ENCODE measurements at regions not wholly inside any gene's neighbourhood (a gene's known extent, or its start where the extent isn't known, plus 50 kb on each side); places are given as distances from the start of the nearest gene placed in this dataset.

GRCh38 chr4:18321956-18322530, 300.5 kb upstream of the LCORL start (continued):
- TF ChIP-seq BHLHE40 (IDR thresholded peaks at IDR 0.05; ENCODE audit: low read length) = no peak
- no peak for TF ChIP-seq WIZ (CRISPR knock-in tag; IDR thresholded peaks at IDR 0.05)
- no peak for TF ChIP-seq ZNF607 (CRISPR knock-in tag; IDR thresholded peaks at IDR 0.05; ENCODE audit: borderline replicate concordance)

DNA sequence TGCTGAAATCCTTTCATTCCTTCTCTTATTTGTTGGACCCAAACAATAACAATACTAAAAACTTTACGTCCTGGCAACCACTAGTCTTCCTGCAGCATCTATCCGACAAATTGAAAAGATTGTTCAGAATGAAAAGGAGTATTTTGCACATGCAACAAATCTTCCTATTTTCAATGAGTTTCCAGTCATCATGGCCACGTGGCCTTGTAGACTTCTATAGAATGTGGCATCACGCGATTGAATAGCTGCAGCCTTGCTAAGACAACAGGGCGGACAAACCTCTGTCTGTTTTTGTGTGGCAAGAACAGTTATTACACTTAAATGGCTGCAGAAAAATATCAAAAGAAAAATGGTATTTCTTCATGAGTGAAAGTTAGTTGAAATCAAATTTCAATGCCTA, 297.9 kb upstream of the LCORL start:
- Histone ChIP-seq H4K20me1 (ENCODE audit: insufficient read depth, low read length) (no peaks in the 10 kb centered on the region), H3K27ac (ENCODE audit: extremely low read length, insufficient read depth, low read length) (no peak overlapping the region), H3K79me2 (ENCODE audit: insufficient read depth, low read length) (no peaks in the 10 kb centered on the region), H2AFZ (ENCODE audit: low read length) (no peak overlapping the region), H3K9ac (ENCODE audit: insufficient read depth, low read depth, low read length) (no peak overlapping the region), H3K4me1 (ENCODE audit: insufficient read depth, low read length) (no peaks in the 10 kb centered on the region), H3K9me3 (ENCODE audit: low read length) (no peaks in the 10 kb centered on the region), H3K4me2 (ENCODE audit: low read depth, low read length) (peak overlapping the region; percentile 56; the same call in 1 of the 2 replicates), H3K27me3 (ENCODE audit: control insufficient read depth in 1 of 2, insufficient read depth in 2 of 2, low read length in 2 of 2) (no peaks in the 10 kb centered on the region), H3K36me3 (replicated peaks in 1 of 2; ENCODE audit: control insufficient read depth in 1 of 2, insufficient read depth in 2 of 2, low read length in 2 of 2) (no peaks in the 10 kb centered on the region), H3K4me3 (replicated peaks in 1 of 3; ENCODE audit: insufficient read depth in 1 of 3, low read depth in 2 of 3, low read length in 3 of 3) (no peak overlapping the region; a peak in 2 of 6 replicates)
- ATAC-seq = no peak
- intact Hi-C loops (cut with micrococcal nuclease; ENCODE audit: unreplicated experiment) (no loop called here), in situ Hi-C loops (cut with HindIII; ENCODE audit: extremely low pct_ligation_motif_present, low pct_unique_long_range_greater_than_20kb) (no loop called here)
- no TSS peak for BruUV-seq (replicated peaks)
- no peak for FAIRE-seq
- ChIA-PET POLR2A (no interaction called here), CTCF (ENCODE audit: low intra/inter-chr PET ratio, low total read pairs) (no interaction called here)
- no peak for TF ChIP-seq WIZ (CRISPR knock-in tag; IDR thresholded peaks at IDR 0.05)
- DNase-seq (ENCODE audit: low spot score) = no peak
- WGBS (ENCODE audit: low lambda C conversion rate) = 45% methylated on average over 6 of the region's 6 CpGs

DNA sequence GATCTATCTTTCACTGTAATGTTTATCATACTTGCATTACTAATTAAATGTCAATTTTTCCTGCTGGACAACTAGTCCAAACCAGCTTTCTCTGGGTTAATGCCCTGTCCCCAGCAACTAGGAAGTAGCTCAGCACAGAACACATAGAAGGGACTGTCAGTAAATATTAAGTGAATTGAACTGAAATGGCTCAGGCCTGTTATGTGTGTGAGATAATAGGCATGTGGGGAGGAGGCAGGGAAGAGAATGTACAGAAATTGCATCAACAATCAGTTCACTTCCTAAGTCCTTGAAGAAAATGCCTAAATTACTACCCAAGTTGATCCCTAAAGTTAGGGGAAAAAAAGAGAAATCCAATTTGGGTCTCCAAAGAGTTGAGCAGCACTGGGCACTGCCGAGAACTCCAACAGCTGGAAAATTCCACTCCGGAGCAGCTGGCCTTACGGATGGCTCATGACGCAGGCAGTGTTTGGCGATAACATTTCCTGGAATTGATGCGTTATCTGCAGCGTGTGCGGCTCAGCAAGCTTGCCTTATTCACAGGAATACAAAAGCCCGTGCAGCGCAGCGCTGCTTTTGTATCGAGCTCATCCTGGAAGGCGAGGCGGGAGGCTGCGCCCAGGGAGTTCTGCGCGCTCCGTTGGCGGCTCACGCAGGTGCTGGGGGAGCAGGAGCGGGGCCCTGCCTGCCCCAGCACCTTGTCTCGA, 297.3 kb upstream of the LCORL start:
- WGBS (ENCODE audit: low lambda C conversion rate) = 20% methylated on average over 5 of the region's 22 CpGs
- Histone ChIP-seq H3K4me2 (ENCODE audit: low read depth, low read length) (peak overlapping the region; percentile 56; the same call in 1 of the 2 replicates), H2AFZ (ENCODE audit: low read length) (no peak overlapping the region), H4K20me1 (ENCODE audit: insufficient read depth, low read length) (no peaks in the 10 kb centered on the region), H3K79me2 (ENCODE audit: insufficient read depth, low read length) (no peaks in the 10 kb centered on the region), H3K9me3 (ENCODE audit: low read length) (no peaks in the 10 kb centered on the region), H3K36me3 (replicated peaks in 1 of 2; ENCODE audit: control insufficient read depth in 1 of 2, insufficient read depth in 2 of 2, low read length in 2 of 2) (no peaks in the 10 kb centered on the region), H3K27ac (ENCODE audit: extremely low read length, insufficient read depth, low read length) (no peak overlapping the region), H3K4me3 (replicated peaks in 1 of 3; ENCODE audit: insufficient read depth in 1 of 3, low read depth in 2 of 3, low read length in 3 of 3) (peak overlapping the region in 1 of 3 experiments; percentile 27; a peak in 3 of 6 replicates), H3K4me1 (ENCODE audit: insufficient read depth, low read length) (no peaks in the 10 kb centered on the region), H3K9ac (ENCODE audit: insufficient read depth, low read depth, low read length) (no peak overlapping the region), H3K27me3 (ENCODE audit: control insufficient read depth in 1 of 2, insufficient read depth in 2 of 2, low read length in 2 of 2) (no peaks in the 10 kb centered on the region)
- no peak for FAIRE-seq
- ATAC-seq = peak; percentile 43; the same call in 2 of the 3 replicates
- in situ Hi-C loops (cut with HindIII; ENCODE audit: extremely low pct_ligation_motif_present, low pct_unique_long_range_greater_than_20kb) = no loop called here
- DNase-seq (ENCODE audit: low spot score) = no peak
- intact Hi-C loops (cut with micrococcal nuclease; ENCODE audit: unreplicated experiment) = no loop called here
- BruUV-seq (replicated peaks) = no TSS peak
- ChIA-PET POLR2A (no interaction called here), CTCF (ENCODE audit: low intra/inter-chr PET ratio, low total read pairs) (no interaction called here)
- TF ChIP-seq HNRNPLL (IDR thresholded peaks at IDR 0.05; ENCODE audit: low read depth, low read length, poor library complexity, severe bottlenecking) (peak; percentile 60), GPBP1L1 (CRISPR knock-in tag; IDR thresholded peaks at IDR 0.05) (no peak), GABPB1 (CRISPR knock-in tag; IDR thresholded peaks at IDR 0.05) (0 out of 2 replicates have a peak, but pooled peaks have one; percentile 18), GLMP (CRISPR knock-in tag; IDR thresholded peaks at IDR 0.05; ENCODE audit: borderline replicate concordance) (no peak), THAP7 (CRISPR knock-in tag; IDR thresholded peaks at IDR 0.05) (no peak), ZBTB8A (CRISPR knock-in tag; IDR thresholded peaks at IDR 0.05; ENCODE audit: borderline replicate concordance, low read depth) (no peak), ISX (CRISPR knock-in tag; conservative IDR thresholded peaks at IDR 0.05) (no peak)
- TF ChIP-seq, protein P1, sequence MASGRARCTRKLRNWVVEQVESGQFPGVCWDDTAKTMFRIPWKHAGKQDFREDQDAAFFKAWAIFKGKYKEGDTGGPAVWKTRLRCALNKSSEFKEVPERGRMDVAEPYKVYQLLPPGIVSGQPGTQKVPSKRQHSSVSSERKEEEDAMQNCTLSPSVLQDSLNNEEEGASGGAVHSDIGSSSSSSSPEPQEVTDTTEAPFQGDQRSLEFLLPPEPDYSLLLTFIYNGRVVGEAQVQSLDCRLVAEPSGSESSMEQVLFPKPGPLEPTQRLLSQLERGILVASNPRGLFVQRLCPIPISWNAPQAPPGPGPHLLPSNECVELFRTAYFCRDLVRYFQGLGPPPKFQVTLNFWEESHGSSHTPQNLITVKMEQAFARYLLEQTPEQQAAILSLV (CRISPR knock-in tag; IDR thresholded peaks at IDR 0.05; ENCODE audit: borderline replicate concordance) = no peak

Data from HepG2 (cell line).